Erythroblast (primary cell): ENCODE measurements at regions not wholly inside any gene's neighbourhood (a gene's known extent, or its start where the extent isn't known, plus 50 kb on each side); places are given as distances from the start of the nearest gene placed in this dataset.

Source experiments
- GATA1 ChIP-seq: IDR thresholded peaks from 2 replicates; pipeline ENCODE4 v1.6.1; 2011; ENCODE audit warnings: low read depth, mild to moderate bottlenecking, control low read depth, low read length, moderate library complexity
- POLR2A ChIP-seq: IDR thresholded peaks from 2 replicates; pipeline ENCODE4 v1.6.1; 2011; ENCODE audit warnings: mild to moderate bottlenecking, low read length

DNA sequence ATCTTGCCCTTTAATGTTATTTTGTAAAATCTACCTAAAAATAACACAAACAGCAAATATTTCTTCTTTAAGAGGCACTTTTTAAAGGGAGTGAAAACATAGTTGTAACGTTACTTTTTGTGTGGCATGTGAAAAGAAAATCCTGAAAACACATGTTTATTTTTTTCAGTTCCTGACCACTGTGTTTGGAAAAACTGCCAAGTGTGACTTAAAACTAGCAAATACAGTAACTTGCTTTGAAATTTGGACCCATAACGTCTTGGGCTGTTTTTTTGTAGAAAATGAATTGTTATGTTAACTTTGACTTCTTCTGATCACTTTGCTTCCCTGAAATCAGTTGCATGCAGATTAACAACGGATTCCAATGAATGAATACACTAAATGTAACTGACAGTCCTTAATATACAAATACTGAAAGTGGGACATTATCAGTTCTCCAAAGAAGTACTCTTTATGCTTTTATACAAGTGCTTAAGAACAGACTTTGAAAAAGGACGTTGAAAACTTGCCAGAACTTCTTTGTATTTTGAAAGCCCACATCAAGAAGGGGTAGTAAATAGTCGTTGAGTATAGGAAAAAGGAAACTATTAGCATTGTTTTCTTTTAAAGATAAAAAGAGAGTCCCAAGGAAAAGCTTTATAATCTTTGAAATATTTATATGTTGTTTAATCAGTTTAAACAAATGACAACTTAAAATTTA is 96.1 kb upstream of the ZEB2 start:
- no peak for TF ChIP-seq POLR2A
- TF ChIP-seq GATA1 = no peak
